ENCODE measurements at regions not wholly inside any gene's neighbourhood (a gene's known extent, or its start where the extent isn't known, plus 50 kb on each side); places are given as distances from the start of the nearest gene placed in this dataset. TPM values are rescaled to one million over a fixed set of nuclear protein-coding genes. Genes with fewer than 3 reads are reported as not detected.

DNA sequence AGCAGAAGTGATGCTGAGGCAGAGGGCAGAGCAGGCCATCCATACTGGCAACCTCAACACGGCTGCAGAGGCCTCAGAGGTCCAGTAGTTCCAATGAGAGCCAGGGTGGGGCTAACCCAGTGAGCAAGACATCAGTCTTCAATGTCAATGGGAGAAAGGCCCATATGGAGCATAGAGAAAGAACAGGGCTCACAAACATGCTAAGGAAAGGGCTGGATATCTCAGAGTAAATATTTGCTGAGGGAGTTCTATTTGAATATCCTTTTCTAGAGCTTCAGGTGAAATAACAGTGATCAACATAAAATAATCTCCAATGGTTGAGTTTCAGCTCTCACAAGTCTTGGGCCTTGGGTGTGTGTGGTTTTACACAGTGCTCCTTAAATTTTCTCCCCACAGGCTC lies 50.8 kb upstream of the CCDC90B start:
- no peaks in the 10 kb centered on the region for H3K27me3 ChIP-seq
- H3K4me3 ChIP-seq, result no peak overlapping the region
- no peak overlapping the region for H3K4me2 ChIP-seq
- no peaks in the 10 kb centered on the region for H3K4me1 ChIP-seq (ENCODE audit: insufficient read depth)
- H2AFZ ChIP-seq, result no peak overlapping the region
- no peak for DNase-seq (ENCODE audit: low spot score)
- no peaks in the 10 kb centered on the region for H4K20me1 ChIP-seq (ENCODE audit: insufficient read depth, poor library complexity, severe bottlenecking)
- no peaks in the 10 kb centered on the region for H3K9me3 ChIP-seq (ENCODE audit: low read depth)
- TF ChIP-seq EZH2phosphoT487 (IDR thresholded peaks at IDR 0.05; ENCODE audit: low read depth, severe bottlenecking, unreplicated experiment) (no peak), EZH2 (IDR thresholded peaks at IDR 0.05; ENCODE audit: borderline replicate concordance) (no peak)
- TF ChIP-seq, protein P1, sequence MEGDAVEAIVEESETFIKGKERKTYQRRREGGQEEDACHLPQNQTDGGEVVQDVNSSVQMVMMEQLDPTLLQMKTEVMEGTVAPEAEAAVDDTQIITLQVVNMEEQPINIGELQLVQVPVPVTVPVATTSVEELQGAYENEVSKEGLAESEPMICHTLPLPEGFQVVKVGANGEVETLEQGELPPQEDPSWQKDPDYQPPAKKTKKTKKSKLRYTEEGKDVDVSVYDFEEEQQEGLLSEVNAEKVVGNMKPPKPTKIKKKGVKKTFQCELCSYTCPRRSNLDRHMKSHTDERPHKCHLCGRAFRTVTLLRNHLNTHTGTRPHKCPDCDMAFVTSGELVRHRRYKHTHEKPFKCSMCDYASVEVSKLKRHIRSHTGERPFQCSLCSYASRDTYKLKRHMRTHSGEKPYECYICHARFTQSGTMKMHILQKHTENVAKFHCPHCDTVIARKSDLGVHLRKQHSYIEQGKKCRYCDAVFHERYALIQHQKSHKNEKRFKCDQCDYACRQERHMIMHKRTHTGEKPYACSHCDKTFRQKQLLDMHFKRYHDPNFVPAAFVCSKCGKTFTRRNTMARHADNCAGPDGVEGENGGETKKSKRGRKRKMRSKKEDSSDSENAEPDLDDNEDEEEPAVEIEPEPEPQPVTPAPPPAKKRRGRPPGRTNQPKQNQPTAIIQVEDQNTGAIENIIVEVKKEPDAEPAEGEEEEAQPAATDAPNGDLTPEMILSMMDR (IDR thresholded peaks at IDR 0.05; ENCODE audit: poor library complexity), result no peak
- no peak overlapping the region for H3K27ac ChIP-seq
- no peaks in the 10 kb centered on the region for H3K79me2 ChIP-seq
- 81% methylated on average over 1 of the region's 1 CpG for whole genome bisulfite sequencing (ENCODE audit: low lambda C conversion rate, missing lambda C conversion rate)
- no peaks in the 10 kb centered on the region for H3K36me3 ChIP-seq (replicated peaks; ENCODE audit: insufficient read depth, low read depth)
- H3K9me2 ChIP-seq (replicated peaks; ENCODE audit: insufficient read depth), result no peaks in the 10 kb centered on the region

Small RNAs in the stretch of these regions (small RNA-seq; reads per million reads assigned to genes)
- gene RF01974, result not detected

All from hepatocyte (in vitro differentiated cells).